DND-41 (cell line): ENCODE measurements at regions not wholly inside any gene's neighbourhood (a gene's known extent, or its start where the extent isn't known, plus 50 kb on each side); places are given as distances from the start of the nearest gene placed in this dataset.

Experiments
- EZH2 ChIP-seq: IDR thresholded peaks from 3 replicates; pipeline ENCODE4 v1.6.1; 2012; ENCODE audit warnings: borderline replicate concordance, low read depth, mild to moderate bottlenecking, moderate library complexity, low read length, inconsistent platforms; ENCODE audit not compliant: severe bottlenecking
- TF ChIP-seq, protein P1 (sequence below): IDR thresholded peaks from 2 replicates; pipeline ENCODE4 v1.5.1; 2012; ENCODE audit warnings: borderline replicate concordance, low read length, moderate library complexity, mild to moderate bottlenecking; ENCODE audit not compliant: poor library complexity, severe bottlenecking; ENCODE audit errors: extremely low read depth

DNA sequence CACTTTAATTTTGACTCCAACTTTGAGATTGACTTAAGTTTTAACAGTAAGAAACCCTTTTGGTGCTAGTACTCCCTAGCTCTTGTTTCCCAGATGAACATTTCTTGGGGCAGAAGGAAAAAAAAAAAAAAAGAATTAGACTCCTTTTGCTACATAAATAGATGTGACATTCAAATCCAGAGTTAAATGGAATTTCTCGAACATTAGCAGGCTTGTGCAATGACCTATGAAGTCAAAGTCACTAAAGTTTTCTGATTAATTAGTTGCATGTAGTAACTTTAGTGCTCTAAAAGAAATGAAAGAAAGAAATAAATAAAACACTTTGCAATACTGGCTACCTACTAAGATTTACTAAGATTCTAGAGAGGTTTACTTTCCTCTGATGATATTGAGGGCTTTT lies 106.8 kb downstream of the TMEM174 start:
- no peak for TF ChIP-seq EZH2
- TF ChIP-seq, protein P1, sequence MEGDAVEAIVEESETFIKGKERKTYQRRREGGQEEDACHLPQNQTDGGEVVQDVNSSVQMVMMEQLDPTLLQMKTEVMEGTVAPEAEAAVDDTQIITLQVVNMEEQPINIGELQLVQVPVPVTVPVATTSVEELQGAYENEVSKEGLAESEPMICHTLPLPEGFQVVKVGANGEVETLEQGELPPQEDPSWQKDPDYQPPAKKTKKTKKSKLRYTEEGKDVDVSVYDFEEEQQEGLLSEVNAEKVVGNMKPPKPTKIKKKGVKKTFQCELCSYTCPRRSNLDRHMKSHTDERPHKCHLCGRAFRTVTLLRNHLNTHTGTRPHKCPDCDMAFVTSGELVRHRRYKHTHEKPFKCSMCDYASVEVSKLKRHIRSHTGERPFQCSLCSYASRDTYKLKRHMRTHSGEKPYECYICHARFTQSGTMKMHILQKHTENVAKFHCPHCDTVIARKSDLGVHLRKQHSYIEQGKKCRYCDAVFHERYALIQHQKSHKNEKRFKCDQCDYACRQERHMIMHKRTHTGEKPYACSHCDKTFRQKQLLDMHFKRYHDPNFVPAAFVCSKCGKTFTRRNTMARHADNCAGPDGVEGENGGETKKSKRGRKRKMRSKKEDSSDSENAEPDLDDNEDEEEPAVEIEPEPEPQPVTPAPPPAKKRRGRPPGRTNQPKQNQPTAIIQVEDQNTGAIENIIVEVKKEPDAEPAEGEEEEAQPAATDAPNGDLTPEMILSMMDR: no peak
